Testis (tissue), 2 donors: ENCODE measurements at regions not wholly inside any gene's neighbourhood (a gene's known extent, or its start where the extent isn't known, plus 50 kb on each side); places are given as distances from the start of the nearest gene placed in this dataset.

Source experiments
- POLR2A ChIP-seq: fragments of 450-650 bp; IDR thresholded peaks from one replicate; pipeline ENCODE4 v1.6.1; 2017; ENCODE audit warnings: antibody characterized with exemption, mild to moderate bottlenecking, moderate library complexity
- TF ChIP-seq, protein P1 (sequence below), 3 experiments: fragments of 450-650 bp in 2 of 3; fragments of 200-600 bp in 1 of 3; sonication (generic) in 1 of 3; IDR thresholded peaks; one replicate each; pipeline ENCODE4 v1.5.1; 2016 to 2019; ENCODE audit warnings: antibody characterized with exemption in 3 of 3, mild to moderate bottlenecking in 2 of 3, moderate library complexity in 1 of 3

DNA sequence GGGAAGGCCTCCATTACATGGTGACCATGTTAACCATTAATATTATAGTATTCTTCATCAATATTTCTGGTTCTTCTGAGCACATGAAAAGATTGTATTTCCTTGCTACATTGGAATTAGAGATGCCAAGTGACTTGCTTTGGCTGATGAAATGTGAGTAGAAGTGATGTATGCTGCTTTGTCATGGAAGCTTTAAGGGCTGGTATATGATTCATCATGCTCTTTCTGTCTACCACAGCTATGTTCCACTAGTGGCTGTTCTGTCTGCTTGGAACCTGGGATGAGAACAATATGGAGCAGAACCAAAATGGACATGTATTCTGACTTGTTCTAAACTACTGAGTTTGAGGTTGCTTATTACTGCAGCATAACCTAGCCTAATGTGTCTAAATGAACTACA, 163.3 kb downstream of the TM2D1 start:
- TF ChIP-seq POLR2A, result no peak
- TF ChIP-seq, protein P1, sequence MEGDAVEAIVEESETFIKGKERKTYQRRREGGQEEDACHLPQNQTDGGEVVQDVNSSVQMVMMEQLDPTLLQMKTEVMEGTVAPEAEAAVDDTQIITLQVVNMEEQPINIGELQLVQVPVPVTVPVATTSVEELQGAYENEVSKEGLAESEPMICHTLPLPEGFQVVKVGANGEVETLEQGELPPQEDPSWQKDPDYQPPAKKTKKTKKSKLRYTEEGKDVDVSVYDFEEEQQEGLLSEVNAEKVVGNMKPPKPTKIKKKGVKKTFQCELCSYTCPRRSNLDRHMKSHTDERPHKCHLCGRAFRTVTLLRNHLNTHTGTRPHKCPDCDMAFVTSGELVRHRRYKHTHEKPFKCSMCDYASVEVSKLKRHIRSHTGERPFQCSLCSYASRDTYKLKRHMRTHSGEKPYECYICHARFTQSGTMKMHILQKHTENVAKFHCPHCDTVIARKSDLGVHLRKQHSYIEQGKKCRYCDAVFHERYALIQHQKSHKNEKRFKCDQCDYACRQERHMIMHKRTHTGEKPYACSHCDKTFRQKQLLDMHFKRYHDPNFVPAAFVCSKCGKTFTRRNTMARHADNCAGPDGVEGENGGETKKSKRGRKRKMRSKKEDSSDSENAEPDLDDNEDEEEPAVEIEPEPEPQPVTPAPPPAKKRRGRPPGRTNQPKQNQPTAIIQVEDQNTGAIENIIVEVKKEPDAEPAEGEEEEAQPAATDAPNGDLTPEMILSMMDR (IDR thresholded peaks at IDR 0.05), result no peak
